Lower leg skin (tissue), 3 donors: ENCODE measurements at regions not wholly inside any gene's neighbourhood (a gene's known extent, or its start where the extent isn't known, plus 50 kb on each side); places are given as distances from the start of the nearest gene placed in this dataset.

Experiments
- CTCF ChIP-seq, 3 donors: fragments of 450-650 bp; IDR thresholded peaks; one replicate each; pipeline ENCODE4 v1.5.1; 2016; ENCODE audit warnings: antibody characterized with exemption in 3 of 3, mild to moderate bottlenecking in 3 of 3, moderate library complexity in 2 of 3
- POLR2A ChIP-seq, 2 donors: fragments of 450-650 bp; IDR thresholded peaks; one replicate each; pipeline ENCODE4 v1.6.1; 2016 to 2017; ENCODE audit warnings: antibody characterized with exemption in 2 of 2, mild to moderate bottlenecking in 1 of 2, moderate library complexity in 1 of 2

- TF ChIP-seq CTCF (IDR thresholded peaks at IDR 0.05) (no peak), POLR2A (IDR thresholded peaks at IDR 0.05) (no peak)
These were observed 333.3 kb downstream of the MIAT start for GRCh38 chr22:26990503-26991189.
